Glutamatergic neuron (in vitro differentiated cells): ENCODE measurements at regions not wholly inside any gene's neighbourhood (a gene's known extent, or its start where the extent isn't known, plus 50 kb on each side); places are given as distances from the start of the nearest gene placed in this dataset.
A peak's percentile ranks its signal among the peaks of the same experiment; 100 is the strongest.

ENCODE experiments used
- DNase-seq: peaks from one replicate; pipeline ENCODE4 v3.0.0; 2022
- H3K27ac Mint-ChIP-seq: one replicate; pipeline ENCODE4 v1.8.0; 2020; ENCODE audit warnings: mild to moderate bottlenecking, mixed read lengths, inconsistent platforms; ENCODE audit not compliant: unreplicated experiment
- H3K27me3 Mint-ChIP-seq: one replicate; pipeline ENCODE4 v1.8.0; 2020; ENCODE audit warnings: mild to moderate bottlenecking, moderate library complexity, mixed read lengths, inconsistent platforms; ENCODE audit not compliant: unreplicated experiment
- H3K36me3 Mint-ChIP-seq: one replicate; pipeline ENCODE4 v1.8.0; 2020; ENCODE audit warnings: mild to moderate bottlenecking, mixed read lengths, inconsistent platforms; ENCODE audit not compliant: unreplicated experiment
- H3K4me1 Mint-ChIP-seq: one replicate; pipeline ENCODE4 v1.8.0; 2020; ENCODE audit warnings: mild to moderate bottlenecking, low read depth, mixed read lengths, inconsistent platforms; ENCODE audit not compliant: unreplicated experiment
- H3K4me3 Mint-ChIP-seq: one replicate; pipeline ENCODE4 v1.8.0; 2020; ENCODE audit warnings: mild to moderate bottlenecking, mixed read lengths, inconsistent platforms; ENCODE audit not compliant: unreplicated experiment
- H3K9me3 Mint-ChIP-seq: one replicate; pipeline ENCODE4 v1.8.0; 2020; ENCODE audit warnings: mild to moderate bottlenecking, moderate library complexity, mixed read lengths, inconsistent platforms; ENCODE audit not compliant: unreplicated experiment
- CTCF ChIP-seq: fragments of 200-600 bp; sonication (generic); IDR thresholded peaks from one replicate; pipeline ENCODE4 v1.5.0; 2021; ENCODE audit not compliant: partially characterized antibody, unreplicated experiment

GRCh38 chr1:47682198-47682597, 244.4 kb downstream of the FOXD2 start:
- Mint-ChIP-seq H3K27me3 (peaks cover 9% of the 10 kb centered on the region), H3K9me3 (peaks cover 3% of the 10 kb centered on the region), H3K27ac (no peak overlapping the region), H3K36me3 (no peaks in the 10 kb centered on the region), H3K4me1 (peaks cover 16% of the 10 kb centered on the region), H3K4me3 (peak overlapping the region; percentile 23)
- DNase-seq: no peak
- TF ChIP-seq CTCF: no peak

DNA sequence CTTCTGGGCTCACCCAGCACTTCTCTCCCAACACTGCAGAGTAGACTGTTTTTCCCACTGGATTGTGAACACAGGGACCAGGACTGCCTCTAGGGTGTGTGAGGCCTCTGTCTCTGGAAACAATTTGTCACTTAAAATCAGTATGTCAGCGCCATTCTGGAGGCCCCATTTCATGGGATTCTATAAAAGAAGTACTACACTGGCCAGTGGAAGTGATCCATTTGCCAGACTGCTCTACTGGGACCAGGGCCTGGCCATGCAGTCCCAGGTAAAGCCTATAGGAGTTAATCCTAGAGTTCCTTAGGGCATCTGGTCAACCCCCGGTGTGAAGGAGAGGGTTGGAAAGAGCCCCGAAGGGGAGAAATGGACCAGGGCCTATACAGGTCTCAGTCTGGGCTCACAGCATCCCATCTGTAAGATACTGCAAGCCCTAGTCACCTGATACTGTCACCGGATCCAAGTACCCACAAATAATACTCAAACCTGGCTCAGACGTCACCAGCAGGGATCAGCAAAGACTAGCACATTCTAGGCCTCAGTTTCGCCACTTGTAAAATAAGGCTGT, 245.0 kb downstream of the FOXD2 start:
- H3K27me3 Mint-ChIP-seq: peaks cover 9% of the 10 kb centered on the region
- H3K27ac Mint-ChIP-seq: no peak overlapping the region
- DNase-seq: no peak
- no peak overlapping the region for H3K4me3 Mint-ChIP-seq
- peaks cover 3% of the 10 kb centered on the region for H3K9me3 Mint-ChIP-seq
- no peaks in the 10 kb centered on the region for H3K36me3 Mint-ChIP-seq
- TF ChIP-seq CTCF: no peak
- H3K4me1 Mint-ChIP-seq: peaks cover 22% of the 10 kb centered on the region

- Mint-ChIP-seq H3K9me3 (peaks cover 4% of the 10 kb centered on the region), H3K27me3 (peaks cover 9% of the 10 kb centered on the region), H3K4me3 (no peak overlapping the region), H3K36me3 (no peaks in the 10 kb centered on the region), H3K4me1 (peaks cover 24% of the 10 kb centered on the region), H3K27ac (no peak overlapping the region)
- DNase-seq: no peak
- no peak for TF ChIP-seq CTCF
Measured at GRCh38 chr1:47683401-47683800, 245.6 kb downstream of the FOXD2 start.

DNA sequence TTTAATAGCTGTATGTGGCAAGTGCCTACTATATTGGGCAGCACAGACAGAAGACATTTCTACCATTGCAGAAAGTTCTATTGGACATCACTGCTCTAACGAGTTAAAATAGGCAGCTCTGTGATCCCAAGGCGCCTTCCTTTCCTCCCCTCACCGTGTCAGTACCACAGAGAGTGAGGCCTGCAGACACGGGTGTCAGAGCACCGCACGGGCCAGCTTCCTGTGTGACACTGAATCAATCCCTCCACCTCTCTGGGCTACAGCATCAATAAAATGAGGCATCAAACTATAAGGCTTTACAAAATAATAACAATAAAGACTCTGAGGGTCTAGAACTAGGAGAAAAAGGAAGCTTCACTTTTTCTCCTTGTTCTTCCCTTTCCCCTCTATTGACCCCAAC, 246.7 kb downstream of the FOXD2 start:
- no peak for TF ChIP-seq CTCF
- peaks cover 22% of the 10 kb centered on the region for H3K4me1 Mint-ChIP-seq
- H3K36me3 Mint-ChIP-seq: no peaks in the 10 kb centered on the region
- no peak for DNase-seq
- peaks cover 5% of the 10 kb centered on the region for H3K27me3 Mint-ChIP-seq
- H3K4me3 Mint-ChIP-seq: no peak overlapping the region
- no peak overlapping the region for H3K27ac Mint-ChIP-seq
- peaks cover 5% of the 10 kb centered on the region for H3K9me3 Mint-ChIP-seq

DNA sequence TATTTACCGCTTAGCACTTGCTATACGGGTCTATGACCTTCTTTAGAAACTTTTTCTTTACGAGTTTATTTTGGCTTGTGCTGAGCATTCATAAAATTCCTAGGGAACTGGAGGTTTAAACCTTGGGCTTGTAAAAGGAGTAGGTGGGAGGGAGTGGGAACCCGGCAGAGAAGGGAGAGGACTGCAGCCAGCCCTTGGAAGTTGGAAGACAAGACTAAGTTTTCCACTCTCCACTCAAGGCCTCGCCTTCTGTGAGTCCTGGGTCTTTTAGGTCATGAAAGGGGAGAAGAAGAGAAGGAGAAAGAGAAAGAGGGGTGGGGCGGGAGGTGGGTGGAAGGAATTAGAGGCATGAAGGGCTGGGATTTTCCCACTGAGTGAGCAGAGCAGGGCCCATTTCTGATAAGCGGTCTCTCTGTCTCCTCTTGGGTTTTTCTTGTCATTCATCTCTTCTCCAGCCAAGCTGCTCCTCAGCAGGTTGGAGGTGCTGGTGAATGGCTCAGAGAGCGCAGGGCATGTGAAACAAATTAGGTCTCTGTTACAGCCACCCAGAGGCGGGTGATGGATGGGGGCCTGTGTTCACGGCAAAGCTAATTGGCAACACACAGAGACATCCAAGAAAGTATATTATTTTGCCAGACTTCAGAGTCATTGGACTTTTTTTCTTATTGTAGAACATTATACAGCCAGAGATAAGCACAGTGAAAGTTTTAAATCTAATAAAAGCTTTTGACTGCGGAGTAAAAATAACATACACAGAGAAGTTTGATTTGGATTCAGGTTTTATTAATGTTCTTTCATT, 247.3 kb downstream of the FOXD2 start:
- Mint-ChIP-seq H3K36me3 (no peaks in the 10 kb centered on the region), H3K27me3 (peaks cover 6% of the 10 kb centered on the region), H3K27ac (no peak overlapping the region), H3K9me3 (peaks cover 8% of the 10 kb centered on the region), H3K4me1 (peaks cover 27% of the 10 kb centered on the region), H3K4me3 (no peak overlapping the region)
- no peak for DNase-seq
- no peak for TF ChIP-seq CTCF
